ENCODE measurements at regions not wholly inside any gene's neighbourhood (a gene's known extent, or its start where the extent isn't known, plus 50 kb on each side); places are given as distances from the start of the nearest gene placed in this dataset.

DNA sequence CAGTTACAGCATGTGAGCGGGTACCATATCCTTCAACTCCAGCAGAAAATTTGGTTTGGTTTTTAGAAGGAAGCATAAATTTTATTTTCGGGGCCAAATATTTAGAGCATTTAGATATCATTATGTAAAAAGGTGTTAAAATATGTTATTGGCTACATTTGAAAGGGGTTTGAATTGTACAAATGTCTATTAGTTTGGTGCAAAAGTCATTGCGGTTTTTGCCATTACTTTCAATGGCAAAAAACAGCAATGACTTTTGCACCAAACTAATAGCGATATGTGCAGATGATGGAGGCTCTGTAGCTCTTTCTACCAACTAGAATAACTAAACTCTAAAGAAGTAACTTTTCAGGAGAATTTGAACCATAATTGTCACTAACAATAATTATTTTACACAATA lies 1666.2 kb upstream of the SLC39A10 start:
- BruUV-seq (replicated peaks): no TSS peak
- FAIRE-seq (no peak), DNase-seq (ENCODE audit: low read depth, low spot score) (no peak)
- dilution Hi-C loops (cut with MboI; ENCODE audit: extremely low pct_ligation_motif_present, low sequenced_read_pairs) (no loop called here), intact Hi-C loops (cut with micrococcal nuclease) (no loop called here)
- no peak for TF ChIP-seq JUN (IDR thresholded peaks at IDR 0.05; ENCODE audit: borderline replicate concordance, insufficient read depth, insufficient read length, low read depth)
- no peak for TF ChIP-seq POLR2A (IDR thresholded peaks at IDR 0.05; ENCODE audit: low read depth, low read length)
- no peak for TF ChIP-seq MYC (IDR thresholded peaks at IDR 0.05; ENCODE audit: low read depth, low read length)
- TF ChIP-seq GATA2 (IDR thresholded peaks at IDR 0.05; ENCODE audit: insufficient read depth, insufficient read length, low read depth, low read length): no peak
- TF ChIP-seq, protein P1, sequence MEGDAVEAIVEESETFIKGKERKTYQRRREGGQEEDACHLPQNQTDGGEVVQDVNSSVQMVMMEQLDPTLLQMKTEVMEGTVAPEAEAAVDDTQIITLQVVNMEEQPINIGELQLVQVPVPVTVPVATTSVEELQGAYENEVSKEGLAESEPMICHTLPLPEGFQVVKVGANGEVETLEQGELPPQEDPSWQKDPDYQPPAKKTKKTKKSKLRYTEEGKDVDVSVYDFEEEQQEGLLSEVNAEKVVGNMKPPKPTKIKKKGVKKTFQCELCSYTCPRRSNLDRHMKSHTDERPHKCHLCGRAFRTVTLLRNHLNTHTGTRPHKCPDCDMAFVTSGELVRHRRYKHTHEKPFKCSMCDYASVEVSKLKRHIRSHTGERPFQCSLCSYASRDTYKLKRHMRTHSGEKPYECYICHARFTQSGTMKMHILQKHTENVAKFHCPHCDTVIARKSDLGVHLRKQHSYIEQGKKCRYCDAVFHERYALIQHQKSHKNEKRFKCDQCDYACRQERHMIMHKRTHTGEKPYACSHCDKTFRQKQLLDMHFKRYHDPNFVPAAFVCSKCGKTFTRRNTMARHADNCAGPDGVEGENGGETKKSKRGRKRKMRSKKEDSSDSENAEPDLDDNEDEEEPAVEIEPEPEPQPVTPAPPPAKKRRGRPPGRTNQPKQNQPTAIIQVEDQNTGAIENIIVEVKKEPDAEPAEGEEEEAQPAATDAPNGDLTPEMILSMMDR (IDR thresholded peaks at IDR 0.05; ENCODE audit: extremely low read depth in 1 of 2, insufficient read depth in 1 of 2, low read depth in 1 of 2, low read length in 2 of 2): no peak
- TF ChIP-seq EZH2 (IDR thresholded peaks at IDR 0.05; ENCODE audit: borderline replicate concordance, low read depth, low read length, severe bottlenecking): no peak
- no peak for TF ChIP-seq POLR2AphosphoS5 (IDR thresholded peaks at IDR 0.05; ENCODE audit: insufficient read depth, low read depth, low read length)
- TF ChIP-seq FOS (IDR thresholded peaks at IDR 0.05; ENCODE audit: borderline replicate concordance, insufficient read depth, low read length): no peak
- TF ChIP-seq, protein P2, sequence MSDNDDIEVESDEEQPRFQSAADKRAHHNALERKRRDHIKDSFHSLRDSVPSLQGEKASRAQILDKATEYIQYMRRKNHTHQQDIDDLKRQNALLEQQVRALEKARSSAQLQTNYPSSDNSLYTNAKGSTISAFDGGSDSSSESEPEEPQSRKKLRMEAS (IDR thresholded peaks at IDR 0.05; ENCODE audit: insufficient read depth, insufficient read length): no peak
- Histone ChIP-seq H3K4me1 (ENCODE audit: control insufficient read depth, extremely low read depth, insufficient read depth, low read length) (no peaks in the 10 kb centered on the region), H3K27me3 (ENCODE audit: control insufficient read depth in 2 of 2, insufficient read depth in 2 of 2, low read length in 2 of 2) (no peaks in the 10 kb centered on the region), H3K9ac (replicated peaks; ENCODE audit: extremely low read depth, insufficient read depth, low read length) (no peak overlapping the region), H3K4me2 (ENCODE audit: insufficient read depth, low read length) (no peak overlapping the region), H4K20me1 (replicated peaks; ENCODE audit: control insufficient read depth, extremely low read depth, insufficient read depth, low read length) (no peaks in the 10 kb centered on the region), H3K9me3 (replicated peaks; ENCODE audit: control insufficient read depth, insufficient read depth, low read length) (no peaks in the 10 kb centered on the region), H3K9me1 (replicated peaks; ENCODE audit: control insufficient read depth, extremely low read depth, insufficient read depth, low read length) (no peaks in the 10 kb centered on the region), H3K36me3 (ENCODE audit: control insufficient read depth in 2 of 2, extremely low read depth in 1 of 2, insufficient read depth in 2 of 2, low read length in 2 of 2) (no peaks in the 10 kb centered on the region), H3K4me3 (replicated peaks in 1 of 3; ENCODE audit: insufficient read depth in 1 of 3, low read depth in 1 of 3, low read length in 3 of 3) (no peak overlapping the region), H3K27ac (ENCODE audit: insufficient read depth, low read depth, low read length) (no peak overlapping the region), H3K79me2 (ENCODE audit: control insufficient read depth, insufficient read depth, low read length) (no peaks in the 10 kb centered on the region), H2AFZ (ENCODE audit: low read depth, low read length) (no peak overlapping the region)
- CTCF ChIA-PET: no interaction called here
- POLR2A ChIA-PET: no interaction called here

Data from endothelial cell of umbilical vein (primary cell).